Lower leg skin (tissue), 4 donors: ENCODE measurements at regions not wholly inside any gene's neighbourhood (a gene's known extent, or its start where the extent isn't known, plus 50 kb on each side); places are given as distances from the start of the nearest gene placed in this dataset.

Source experiments
- DNase-seq, 2 donors: peaks; one replicate each; pipeline ENCODE4 v3.0.0-alpha.2; 2019; ENCODE audit warnings: low spot score in 2 of 2
- H3K4me3 ChIP-seq: fragments of 200-600 bp; sonication (generic); 2 replicates; pipeline ENCODE4 v1.5.1; 2017; ENCODE audit warnings: mild to moderate bottlenecking, low read depth; ENCODE audit not compliant: poor library complexity, severe bottlenecking
- CTCF ChIP-seq, 3 donors: fragments of 450-650 bp; IDR thresholded peaks; one replicate each; pipeline ENCODE4 v1.5.1; 2016; ENCODE audit warnings: antibody characterized with exemption in 3 of 3, mild to moderate bottlenecking in 3 of 3, moderate library complexity in 2 of 3
- POLR2A ChIP-seq, 2 donors: fragments of 450-650 bp; IDR thresholded peaks; one replicate each; pipeline ENCODE4 v1.6.1; 2016 to 2017; ENCODE audit warnings: antibody characterized with exemption in 2 of 2, mild to moderate bottlenecking in 1 of 2, moderate library complexity in 1 of 2
- WGBS, 2 donors: methylation state at CpG; one replicate each; pipeline ENCODE4 v1.1.5; 2018; 5-methylcytosine and 5-hydroxymethylcytosine counted together
- intact Hi-C: fragments of 100-400 bp; cut with DNase I; formaldehyde crosslinking; loops from one replicate; pipeline ENCODE4 v1.15.0; 2023; ENCODE audit warnings: low total_unique reads

- TF ChIP-seq CTCF (IDR thresholded peaks at IDR 0.05): no peak
- no peak for TF ChIP-seq POLR2A (IDR thresholded peaks at IDR 0.05)
- intact Hi-C loops: no loop called here
- 79 to 82% methylated on average over 5 of the region's 5 CpGs for WGBS, 2 donors
- H3K4me3 ChIP-seq: no peak overlapping the region
- no peak for DNase-seq
These were observed 1024.7 kb upstream of the PIK3C3 start for GRCh38 chr18:40930211-40930882.

- no peak for TF ChIP-seq CTCF (IDR thresholded peaks at IDR 0.05)
- TF ChIP-seq POLR2A (IDR thresholded peaks at IDR 0.05): no peak
- WGBS, 2 donors: 73 to 76% methylated on average over 7 of the region's 7 CpGs
- DNase-seq: no peak
- intact Hi-C loops: no loop called here
- no peak overlapping the region for H3K4me3 ChIP-seq
These were observed 1025.6 kb upstream of the PIK3C3 start for GRCh38 chr18:40929399-40929798.

GRCh38 chr18:40926679-40927078 is 1028.4 kb upstream of the PIK3C3 start:
- WGBS, 2 donors: 39 to 49% methylated on average over 5 of the region's 5 CpGs
- no peak for TF ChIP-seq CTCF (IDR thresholded peaks at IDR 0.05)
- no peak for TF ChIP-seq POLR2A (IDR thresholded peaks at IDR 0.05)

GRCh38 chr18:40925071-40925541 is 1029.9 kb upstream of the PIK3C3 start:
- no peak for TF ChIP-seq CTCF (IDR thresholded peaks at IDR 0.05)
- no peak for TF ChIP-seq POLR2A (IDR thresholded peaks at IDR 0.05)
- no peak for DNase-seq
- 56 to 70% methylated on average over 1 of the region's 1 CpG for WGBS, 2 donors
- no peak overlapping the region for H3K4me3 ChIP-seq
- intact Hi-C loops: no loop called here

More at GRCh38 chr18:40926679-40927078, 1028.4 kb upstream of the PIK3C3 start:
- DNase-seq: no peak
- no peak overlapping the region for H3K4me3 ChIP-seq
- intact Hi-C loops: no loop called here

- no peak for TF ChIP-seq POLR2A (IDR thresholded peaks at IDR 0.05)
- TF ChIP-seq CTCF (IDR thresholded peaks at IDR 0.05): no peak
- 79 to 80% methylated on average over 4 of the region's 4 CpGs for WGBS, 2 donors
- intact Hi-C loops: no loop called here
- DNase-seq: no peak
- no peak overlapping the region for H3K4me3 ChIP-seq
These were observed 1033.0 kb upstream of the PIK3C3 start for GRCh38 chr18:40921845-40922629.
